ENCODE measurements at regions not wholly inside any gene's neighbourhood (a gene's known extent, or its start where the extent isn't known, plus 50 kb on each side); places are given as distances from the start of the nearest gene placed in this dataset.

- no peaks in the 10 kb centered on the region for H3K9me3 Mint-ChIP-seq (ENCODE audit: unreplicated experiment)
- POLR2A ChIA-PET = no interaction called here
- no peaks in the 10 kb centered on the region for H3K4me1 Mint-ChIP-seq (ENCODE audit: insufficient read depth, unreplicated experiment)
- H3K27ac Mint-ChIP-seq (ENCODE audit: low read depth, unreplicated experiment) = no peak overlapping the region
- BruUV-seq (replicated peaks) = no TSS peak
- no peak overlapping the region for H3K4me3 Mint-ChIP-seq (ENCODE audit: unreplicated experiment)
- DNase-seq (ENCODE audit: unreplicated experiment) = no peak
- H3K27me3 Mint-ChIP-seq (ENCODE audit: insufficient read depth, unreplicated experiment) = no peaks in the 10 kb centered on the region
- no peak for TF ChIP-seq CTCF (IDR thresholded peaks at IDR 0.05; ENCODE audit: unreplicated experiment)
- intact Hi-C loops (cut with micrococcal nuclease) = no loop called here
- CTCF ChIA-PET = interaction anchor here (0.7 kb wide), 1 partner anchor 205 kb away, joined by 4 read pairs; no protein-coding TSS in a partner anchor
- no peaks in the 10 kb centered on the region for H3K36me3 Mint-ChIP-seq (ENCODE audit: insufficient read depth, unreplicated experiment)
Observed at GRCh38 chr6:12530345-12530744, 186.2 kb upstream of the PHACTR1 start.

DNA sequence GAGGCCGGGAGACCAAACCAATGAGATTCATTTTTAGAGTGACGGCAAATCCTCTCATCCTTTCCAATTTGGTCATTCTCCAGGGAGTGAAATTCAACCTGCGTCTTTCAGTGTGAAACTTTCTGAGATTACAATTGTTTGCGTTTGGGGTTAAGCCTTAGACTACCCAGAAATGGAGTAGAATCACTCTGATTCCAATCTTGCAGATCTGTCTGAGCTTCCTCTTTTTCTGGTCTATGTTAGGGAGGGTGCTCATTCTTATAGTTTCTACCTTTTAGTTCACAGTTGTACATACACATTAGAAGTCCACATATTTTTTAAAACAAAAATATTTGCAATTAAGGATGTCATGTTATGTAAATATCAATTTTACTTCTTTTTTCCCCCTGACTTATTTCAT is 183.0 kb upstream of the PHACTR1 start:
- BruUV-seq (replicated peaks) = no TSS peak
- intact Hi-C loops (cut with micrococcal nuclease) = no loop called here
- Mint-ChIP-seq H3K9me3 (ENCODE audit: unreplicated experiment) (no peaks in the 10 kb centered on the region), H3K4me3 (ENCODE audit: unreplicated experiment) (no peak overlapping the region), H3K27me3 (ENCODE audit: insufficient read depth, unreplicated experiment) (no peaks in the 10 kb centered on the region), H3K27ac (ENCODE audit: low read depth, unreplicated experiment) (no peak overlapping the region), H3K4me1 (ENCODE audit: insufficient read depth, unreplicated experiment) (no peaks in the 10 kb centered on the region), H3K36me3 (ENCODE audit: insufficient read depth, unreplicated experiment) (no peaks in the 10 kb centered on the region)
- no peak for TF ChIP-seq CTCF (IDR thresholded peaks at IDR 0.05; ENCODE audit: unreplicated experiment)
- CTCF ChIA-PET = no interaction called here
- POLR2A ChIA-PET = no interaction called here
- DNase-seq (ENCODE audit: unreplicated experiment) = no peak

DNA sequence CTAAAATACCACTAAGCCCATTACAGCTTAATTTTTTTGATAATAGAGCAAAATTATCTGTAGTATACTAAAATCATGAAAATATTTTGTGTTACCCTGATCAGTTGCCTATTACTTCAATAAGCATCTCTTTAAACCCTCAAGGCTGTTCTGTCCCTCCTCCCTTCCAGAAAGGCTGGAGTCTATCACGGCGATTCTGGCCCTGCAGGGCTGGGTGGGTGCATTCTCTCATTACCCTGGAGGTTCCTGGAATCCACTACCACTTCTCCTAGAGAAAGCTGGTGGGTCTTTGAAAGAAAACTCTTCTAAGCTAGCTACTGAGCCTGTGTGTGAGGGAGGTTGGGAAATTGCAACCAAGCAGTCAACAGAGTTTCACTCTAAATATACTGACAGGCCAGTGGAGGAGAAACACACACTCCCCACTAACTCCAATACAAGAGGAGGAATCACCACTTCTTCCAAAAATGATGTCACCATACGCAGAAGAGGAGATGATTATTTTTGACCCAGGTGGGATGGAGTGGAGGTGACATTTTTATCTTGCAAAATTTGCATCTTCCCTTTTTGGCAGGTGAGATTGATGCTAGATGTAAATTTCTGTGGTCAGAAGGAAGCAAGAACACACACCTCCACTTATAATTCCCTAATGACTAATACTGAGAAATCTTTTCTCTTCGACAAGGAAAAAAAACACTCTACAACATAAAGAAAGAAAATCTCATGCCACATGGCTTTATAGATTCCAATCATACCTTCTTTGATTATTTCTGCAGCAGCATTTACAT is 182.3 kb upstream of the PHACTR1 start:
- H3K4me1 Mint-ChIP-seq (ENCODE audit: insufficient read depth, unreplicated experiment) = no peaks in the 10 kb centered on the region

More for the DNA sequence above, 182.3 kb upstream of the PHACTR1 start:
- ChIA-PET CTCF (no interaction called here), POLR2A (no interaction called here)
- H3K4me3 Mint-ChIP-seq (ENCODE audit: unreplicated experiment) = no peak overlapping the region
- no TSS peak for BruUV-seq (replicated peaks)
- no peak for TF ChIP-seq CTCF (IDR thresholded peaks at IDR 0.05; ENCODE audit: unreplicated experiment)
- no peaks in the 10 kb centered on the region for H3K9me3 Mint-ChIP-seq (ENCODE audit: unreplicated experiment)
- H3K27ac Mint-ChIP-seq (ENCODE audit: low read depth, unreplicated experiment) = no peak overlapping the region
- H3K27me3 Mint-ChIP-seq (ENCODE audit: insufficient read depth, unreplicated experiment) = no peaks in the 10 kb centered on the region
- no peak for DNase-seq (ENCODE audit: unreplicated experiment)
- intact Hi-C loops (cut with micrococcal nuclease) = no loop called here
- no peaks in the 10 kb centered on the region for H3K36me3 Mint-ChIP-seq (ENCODE audit: insufficient read depth, unreplicated experiment)
